ENCODE measurements at regions not wholly inside any gene's neighbourhood (a gene's known extent, or its start where the extent isn't known, plus 50 kb on each side); places are given as distances from the start of the nearest gene placed in this dataset.
"Not testable (repeated sequence)": the region's sequence is repeated elsewhere in the genome, so short reads cannot be mapped to it uniquely, and the experiment has no call there.

- TF ChIP-seq, protein P1, sequence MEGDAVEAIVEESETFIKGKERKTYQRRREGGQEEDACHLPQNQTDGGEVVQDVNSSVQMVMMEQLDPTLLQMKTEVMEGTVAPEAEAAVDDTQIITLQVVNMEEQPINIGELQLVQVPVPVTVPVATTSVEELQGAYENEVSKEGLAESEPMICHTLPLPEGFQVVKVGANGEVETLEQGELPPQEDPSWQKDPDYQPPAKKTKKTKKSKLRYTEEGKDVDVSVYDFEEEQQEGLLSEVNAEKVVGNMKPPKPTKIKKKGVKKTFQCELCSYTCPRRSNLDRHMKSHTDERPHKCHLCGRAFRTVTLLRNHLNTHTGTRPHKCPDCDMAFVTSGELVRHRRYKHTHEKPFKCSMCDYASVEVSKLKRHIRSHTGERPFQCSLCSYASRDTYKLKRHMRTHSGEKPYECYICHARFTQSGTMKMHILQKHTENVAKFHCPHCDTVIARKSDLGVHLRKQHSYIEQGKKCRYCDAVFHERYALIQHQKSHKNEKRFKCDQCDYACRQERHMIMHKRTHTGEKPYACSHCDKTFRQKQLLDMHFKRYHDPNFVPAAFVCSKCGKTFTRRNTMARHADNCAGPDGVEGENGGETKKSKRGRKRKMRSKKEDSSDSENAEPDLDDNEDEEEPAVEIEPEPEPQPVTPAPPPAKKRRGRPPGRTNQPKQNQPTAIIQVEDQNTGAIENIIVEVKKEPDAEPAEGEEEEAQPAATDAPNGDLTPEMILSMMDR (IDR thresholded peaks at IDR 0.05; ENCODE audit: poor library complexity, severe bottlenecking): no peak
- Histone ChIP-seq H3K4me1 (ENCODE audit: insufficient read depth, poor library complexity, severe bottlenecking) (no peaks in the 10 kb centered on the region), H3K9me3 (ENCODE audit: severe bottlenecking) (no peaks in the 10 kb centered on the region), H3K36me3 (ENCODE audit: low read depth) (no peaks in the 10 kb centered on the region), H3K27ac (ENCODE audit: poor library complexity, severe bottlenecking) (no peak overlapping the region), H3K27me3 (ENCODE audit: insufficient read depth, poor library complexity, severe bottlenecking) (no peaks in the 10 kb centered on the region), H3K4me3 (ENCODE audit: severe bottlenecking) (no peak overlapping the region)
- ATAC-seq (ENCODE audit: low read depth) (no peak), DNase-seq (ENCODE audit: low spot score) (no peak)
These were observed 617.2 kb upstream of the ID4 start for GRCh38 chr6:19219931-19220330.

- no peak overlapping the region for H3K4me3 ChIP-seq (ENCODE audit: severe bottlenecking)
- no peaks in the 10 kb centered on the region for H3K4me1 ChIP-seq (ENCODE audit: insufficient read depth, poor library complexity, severe bottlenecking)
- H3K36me3 ChIP-seq (ENCODE audit: low read depth): no peaks in the 10 kb centered on the region
- no peaks in the 10 kb centered on the region for H3K9me3 ChIP-seq (ENCODE audit: severe bottlenecking)
- H3K27ac ChIP-seq (ENCODE audit: poor library complexity, severe bottlenecking): no peak overlapping the region
- DNase-seq (ENCODE audit: low spot score) (no peak), ATAC-seq (ENCODE audit: low read depth) (no peak)
- TF ChIP-seq, protein P1 (IDR thresholded peaks at IDR 0.05; ENCODE audit: poor library complexity, severe bottlenecking): no peak
- H3K27me3 ChIP-seq (ENCODE audit: insufficient read depth, poor library complexity, severe bottlenecking): no peaks in the 10 kb centered on the region
These were observed 605.1 kb upstream of the ID4 start for GRCh38 chr6:19231878-19232561.

- Histone ChIP-seq H3K4me1 (ENCODE audit: insufficient read depth, poor library complexity, severe bottlenecking) (no peaks in the 10 kb centered on the region), H3K27me3 (ENCODE audit: insufficient read depth, poor library complexity, severe bottlenecking) (no peaks in the 10 kb centered on the region), H3K36me3 (ENCODE audit: low read depth) (no peaks in the 10 kb centered on the region), H3K4me3 (ENCODE audit: severe bottlenecking) (no peak overlapping the region), H3K27ac (ENCODE audit: poor library complexity, severe bottlenecking) (no peak overlapping the region), H3K9me3 (ENCODE audit: severe bottlenecking) (no peaks in the 10 kb centered on the region)
- DNase-seq (ENCODE audit: low spot score) (no peak), ATAC-seq (ENCODE audit: low read depth) (no peak)
- TF ChIP-seq, protein P1 (IDR thresholded peaks at IDR 0.05; ENCODE audit: poor library complexity, severe bottlenecking): no peak
These were observed 591.5 kb upstream of the ID4 start for GRCh38 chr6:19245656-19246055.

DNA sequence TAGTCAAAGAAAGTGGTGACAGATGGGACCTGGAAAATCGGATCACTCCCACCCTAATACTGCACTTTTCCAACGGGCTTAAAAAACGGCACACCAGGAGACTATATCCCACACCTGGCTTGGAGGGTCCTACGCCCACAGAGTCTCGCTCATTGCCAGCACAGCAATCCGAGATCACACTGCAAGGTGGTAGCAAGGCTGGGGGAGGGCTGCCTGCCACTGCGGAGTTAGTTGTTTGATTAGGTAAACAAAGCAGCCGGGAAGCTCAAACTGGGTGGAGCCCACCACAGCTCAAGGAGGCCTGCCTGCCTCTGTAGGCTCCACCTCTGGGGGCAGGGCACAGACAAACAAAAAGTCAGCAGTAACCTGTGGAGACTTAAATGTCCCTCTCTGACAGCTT is 590.0 kb upstream of the ID4 start:
- not testable (repeated sequence) for H3K9me3 ChIP-seq (ENCODE audit: severe bottlenecking); H3K27me3 ChIP-seq (ENCODE audit: insufficient read depth, poor library complexity, severe bottlenecking); DNase-seq (ENCODE audit: low spot score); ATAC-seq (ENCODE audit: low read depth); H3K27ac ChIP-seq (ENCODE audit: poor library complexity, severe bottlenecking); H3K4me3 ChIP-seq (ENCODE audit: severe bottlenecking); H3K4me1 ChIP-seq (ENCODE audit: insufficient read depth, poor library complexity, severe bottlenecking); H3K36me3 ChIP-seq (ENCODE audit: low read depth)

- not testable (repeated sequence) for DNase-seq (ENCODE audit: low spot score); H3K36me3 ChIP-seq (ENCODE audit: low read depth); H3K4me3 ChIP-seq (ENCODE audit: severe bottlenecking); H3K27me3 ChIP-seq (ENCODE audit: insufficient read depth, poor library complexity, severe bottlenecking); ATAC-seq (ENCODE audit: low read depth); H3K4me1 ChIP-seq (ENCODE audit: insufficient read depth, poor library complexity, severe bottlenecking); H3K27ac ChIP-seq (ENCODE audit: poor library complexity, severe bottlenecking); H3K9me3 ChIP-seq (ENCODE audit: severe bottlenecking)
These were observed 581.0 kb upstream of the ID4 start for GRCh38 chr6:19256123-19256522.

DNA sequence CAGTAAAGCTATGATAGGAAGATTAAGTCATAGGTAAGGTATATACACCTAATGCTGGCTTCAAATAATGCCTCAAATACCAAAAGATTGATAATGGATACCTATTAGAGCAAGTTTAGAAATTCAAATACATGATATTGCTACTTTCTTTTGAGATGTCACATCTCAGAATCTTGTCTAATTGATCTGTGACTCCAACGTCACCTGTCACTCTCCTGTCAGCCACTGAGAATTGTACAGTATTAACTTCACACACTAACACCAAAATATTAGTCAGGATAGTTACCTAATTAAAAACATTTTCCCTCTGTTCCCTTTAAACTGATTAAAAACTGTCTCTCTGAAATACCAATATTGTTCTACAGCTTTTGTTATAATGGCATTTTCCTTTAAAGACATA is 575.5 kb upstream of the ID4 start:
- Histone ChIP-seq H3K4me3 (ENCODE audit: severe bottlenecking) (no peak overlapping the region), H3K9me3 (ENCODE audit: severe bottlenecking) (no peaks in the 10 kb centered on the region), H3K36me3 (ENCODE audit: low read depth) (no peaks in the 10 kb centered on the region), H3K4me1 (ENCODE audit: insufficient read depth, poor library complexity, severe bottlenecking) (no peaks in the 10 kb centered on the region), H3K27ac (ENCODE audit: poor library complexity, severe bottlenecking) (no peak overlapping the region), H3K27me3 (ENCODE audit: insufficient read depth, poor library complexity, severe bottlenecking) (peaks cover 3% of the 10 kb centered on the region)
- DNase-seq (ENCODE audit: low spot score) (no peak), ATAC-seq (ENCODE audit: low read depth) (no peak)
- TF ChIP-seq, protein P1 (IDR thresholded peaks at IDR 0.05; ENCODE audit: poor library complexity, severe bottlenecking): no peak

Measured in RWPE2 (cell line).